Right lobe of liver (tissue), 4 donors: ENCODE measurements at regions not wholly inside any gene's neighbourhood (a gene's known extent, or its start where the extent isn't known, plus 50 kb on each side); places are given as distances from the start of the nearest gene placed in this dataset.

Experiments
- POLR2A ChIP-seq: fragments of 450-650 bp; IDR thresholded peaks from one replicate; pipeline ENCODE4 v1.6.1; 2017; ENCODE audit warnings: antibody characterized with exemption, mild to moderate bottlenecking
- TF ChIP-seq, protein P1 (sequence below), 4 donors: fragments of 200-600 bp in 3 of 4; fragments of 450-650 bp in 1 of 4; IDR thresholded peaks; one replicate each; pipeline versions ENCODE4 v1.5.1 to v1.8.0; 2016 to 2022; ENCODE audit warnings: antibody characterized with exemption in 4 of 4, mild to moderate bottlenecking in 2 of 4
- donor health status: DM: no; HTN: no; CAD: no.
- donor health status: DM: no; HTN: no; CAD: no.
- donor health status: DM: no; HTN: yes; CAD: no.

DNA sequence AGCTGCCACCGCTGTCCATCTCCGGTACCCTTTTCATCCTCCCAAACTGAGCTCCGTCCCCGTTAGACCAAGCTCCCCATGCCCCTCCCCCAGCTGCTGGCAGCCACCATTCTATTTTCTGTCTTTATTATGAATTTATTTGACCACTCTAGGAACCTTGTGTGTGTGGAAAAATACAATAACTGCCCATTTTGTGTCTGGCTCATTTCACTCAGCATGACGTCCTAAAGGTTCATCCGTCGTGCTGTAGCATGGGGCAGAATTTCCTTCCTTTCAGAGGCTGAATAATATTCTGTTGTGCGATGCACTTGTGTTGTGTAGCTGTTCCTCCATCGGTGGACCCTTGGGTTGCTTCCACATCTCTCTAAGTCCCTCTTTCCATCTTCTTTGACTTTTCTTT is 263.1 kb downstream of the SEC14L1 start:
- TF ChIP-seq, protein P1, sequence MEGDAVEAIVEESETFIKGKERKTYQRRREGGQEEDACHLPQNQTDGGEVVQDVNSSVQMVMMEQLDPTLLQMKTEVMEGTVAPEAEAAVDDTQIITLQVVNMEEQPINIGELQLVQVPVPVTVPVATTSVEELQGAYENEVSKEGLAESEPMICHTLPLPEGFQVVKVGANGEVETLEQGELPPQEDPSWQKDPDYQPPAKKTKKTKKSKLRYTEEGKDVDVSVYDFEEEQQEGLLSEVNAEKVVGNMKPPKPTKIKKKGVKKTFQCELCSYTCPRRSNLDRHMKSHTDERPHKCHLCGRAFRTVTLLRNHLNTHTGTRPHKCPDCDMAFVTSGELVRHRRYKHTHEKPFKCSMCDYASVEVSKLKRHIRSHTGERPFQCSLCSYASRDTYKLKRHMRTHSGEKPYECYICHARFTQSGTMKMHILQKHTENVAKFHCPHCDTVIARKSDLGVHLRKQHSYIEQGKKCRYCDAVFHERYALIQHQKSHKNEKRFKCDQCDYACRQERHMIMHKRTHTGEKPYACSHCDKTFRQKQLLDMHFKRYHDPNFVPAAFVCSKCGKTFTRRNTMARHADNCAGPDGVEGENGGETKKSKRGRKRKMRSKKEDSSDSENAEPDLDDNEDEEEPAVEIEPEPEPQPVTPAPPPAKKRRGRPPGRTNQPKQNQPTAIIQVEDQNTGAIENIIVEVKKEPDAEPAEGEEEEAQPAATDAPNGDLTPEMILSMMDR (IDR thresholded peaks at IDR 0.05): no peak
- TF ChIP-seq POLR2A: no peak
